Amniotic stem cell (primary cell): ENCODE measurements at regions not wholly inside any gene's neighbourhood (a gene's known extent, or its start where the extent isn't known, plus 50 kb on each side); places are given as distances from the start of the nearest gene placed in this dataset.
A peak's percentile ranks its signal among the peaks of the same experiment; 100 is the strongest.
"Not testable (repeated sequence)": the region's sequence is repeated elsewhere in the genome, so short reads cannot be mapped to it uniquely, and the experiment has no call there.

Experiments used
- DNase-seq: peaks from one replicate; lab custom pipeline; 2025; lab: John Stamatoyannopoulos, UW

DNA sequence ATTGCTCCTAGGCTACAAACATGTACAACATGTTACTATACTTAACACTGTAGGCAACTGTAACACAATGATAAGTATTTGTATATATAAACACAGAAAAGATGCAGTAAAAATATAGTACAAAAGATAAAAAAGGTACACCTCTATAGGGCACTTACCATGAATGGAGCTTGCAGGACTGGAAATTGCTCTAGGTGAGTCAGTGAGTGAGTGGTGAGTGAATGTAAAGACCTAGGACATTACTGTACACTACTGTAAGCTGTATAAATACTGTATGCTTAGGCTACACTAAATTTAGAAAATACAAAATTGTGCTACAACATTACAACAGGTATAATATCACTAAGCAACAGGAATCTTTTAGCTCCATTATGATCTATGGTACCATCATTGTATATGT, 312.0 kb upstream of the PREP start:
- DNase-seq: no peak

- DNase-seq: no peak
Measured at GRCh38 chr6:105713474-105714118, 310.7 kb upstream of the PREP start.

GRCh38 chr6:105711216-105711615, 308.3 kb upstream of the PREP start:
- no peak for DNase-seq

GRCh38 chr6:105705608-105706007, 302.7 kb upstream of the PREP start:
- DNase-seq: no peak

- no peak for DNase-seq
Measured at GRCh38 chr6:105695461-105695860, 292.6 kb upstream of the PREP start.

DNA sequence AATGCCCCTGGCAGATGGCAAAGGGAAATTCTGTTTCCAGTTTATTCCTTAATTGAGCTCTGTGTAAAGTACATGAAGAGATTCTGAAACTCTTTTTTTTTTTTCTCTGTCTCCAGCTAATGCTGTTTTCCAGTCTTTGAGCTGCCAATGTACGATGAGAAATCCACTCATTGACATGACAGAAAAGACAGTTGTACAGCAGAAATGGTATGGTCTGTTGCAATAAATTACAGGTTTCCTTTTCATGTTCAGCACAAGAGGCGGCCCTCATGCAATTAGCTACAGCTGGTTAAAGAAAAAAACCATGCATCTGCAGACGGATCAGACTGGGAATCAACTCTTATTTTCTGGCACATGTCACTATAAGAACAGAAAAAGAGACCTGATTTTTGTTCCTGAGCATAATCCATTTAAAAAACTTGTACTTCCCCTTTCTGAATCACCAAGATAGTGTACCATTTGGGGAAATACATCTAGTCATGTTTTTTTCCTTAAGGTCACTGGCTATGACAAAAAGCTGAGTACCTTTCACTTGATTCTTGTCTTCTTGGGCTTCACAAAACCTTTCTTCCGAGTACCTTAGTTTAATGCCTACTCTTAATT, 289.8 kb upstream of the PREP start:
- DNase-seq: no peak

- no peak for DNase-seq
Measured at GRCh38 chr6:105691971-105692370, 289.1 kb upstream of the PREP start.

GRCh38 chr6:105691081-105691480, 288.2 kb upstream of the PREP start:
- no peak for DNase-seq

DNA sequence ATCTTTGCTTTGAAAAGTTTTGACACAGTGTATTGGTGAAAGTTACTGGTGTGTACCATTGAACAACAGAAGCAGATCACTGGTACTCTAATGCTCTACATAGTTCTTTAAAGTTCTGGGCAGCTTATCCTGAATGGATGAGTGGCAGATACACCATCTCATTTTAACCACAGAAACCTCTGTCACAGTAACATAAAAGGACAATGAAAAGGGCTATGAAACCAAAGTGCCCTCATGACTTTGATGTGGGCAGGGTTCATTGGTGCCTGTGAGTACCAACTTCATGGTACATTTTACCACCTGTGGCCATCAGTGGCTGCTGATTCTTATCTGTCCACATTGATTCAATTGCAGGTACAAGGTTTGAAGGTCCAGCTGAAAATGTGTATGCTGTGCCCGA, 285.7 kb upstream of the PREP start:
- no peak for DNase-seq

DNA sequence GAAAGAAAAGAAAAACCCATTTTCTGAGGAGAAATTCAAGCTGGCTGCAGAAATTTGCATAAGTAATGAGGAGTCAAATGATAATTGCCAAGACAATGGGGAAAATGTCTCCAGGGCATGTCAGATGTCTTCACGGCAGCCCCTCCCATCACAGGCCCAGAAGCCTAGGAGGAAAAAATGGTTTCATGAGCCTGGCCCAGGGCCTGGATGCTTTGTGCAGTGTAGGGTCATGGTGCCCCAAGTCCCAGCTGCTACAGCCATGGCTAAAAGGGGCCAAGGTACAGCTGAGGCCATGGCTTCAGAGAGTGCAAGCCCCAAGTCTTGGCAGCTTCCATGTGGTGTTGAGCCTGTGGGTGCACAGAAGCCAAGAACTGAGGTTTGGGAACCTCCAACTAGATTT, 283.9 kb upstream of the PREP start:
- not testable (repeated sequence) for DNase-seq

GRCh38 chr6:105681061-105681460, 278.2 kb upstream of the PREP start:
- DNase-seq: no peak

GRCh38 chr6:105680131-105680530, 277.2 kb upstream of the PREP start:
- DNase-seq: no peak

DNA sequence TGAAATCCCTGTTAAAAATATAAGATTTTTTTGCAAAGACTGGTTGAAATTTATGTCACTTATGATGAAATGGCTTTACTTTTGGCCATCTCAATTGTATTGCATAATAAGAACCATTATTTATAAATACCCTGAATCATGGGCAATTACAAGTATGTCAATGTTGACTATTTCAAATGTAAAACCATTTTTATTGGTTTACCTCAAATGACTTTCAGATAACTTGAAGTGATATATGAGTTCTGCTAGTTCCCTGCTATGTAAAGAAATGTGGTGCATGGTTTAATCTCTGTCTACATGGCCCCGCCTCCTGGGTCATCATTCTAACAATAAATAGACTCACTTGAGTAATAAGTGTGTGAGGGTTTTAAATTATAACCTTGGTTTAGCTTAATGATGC, 275.6 kb upstream of the PREP start:
- no peak for DNase-seq

DNA sequence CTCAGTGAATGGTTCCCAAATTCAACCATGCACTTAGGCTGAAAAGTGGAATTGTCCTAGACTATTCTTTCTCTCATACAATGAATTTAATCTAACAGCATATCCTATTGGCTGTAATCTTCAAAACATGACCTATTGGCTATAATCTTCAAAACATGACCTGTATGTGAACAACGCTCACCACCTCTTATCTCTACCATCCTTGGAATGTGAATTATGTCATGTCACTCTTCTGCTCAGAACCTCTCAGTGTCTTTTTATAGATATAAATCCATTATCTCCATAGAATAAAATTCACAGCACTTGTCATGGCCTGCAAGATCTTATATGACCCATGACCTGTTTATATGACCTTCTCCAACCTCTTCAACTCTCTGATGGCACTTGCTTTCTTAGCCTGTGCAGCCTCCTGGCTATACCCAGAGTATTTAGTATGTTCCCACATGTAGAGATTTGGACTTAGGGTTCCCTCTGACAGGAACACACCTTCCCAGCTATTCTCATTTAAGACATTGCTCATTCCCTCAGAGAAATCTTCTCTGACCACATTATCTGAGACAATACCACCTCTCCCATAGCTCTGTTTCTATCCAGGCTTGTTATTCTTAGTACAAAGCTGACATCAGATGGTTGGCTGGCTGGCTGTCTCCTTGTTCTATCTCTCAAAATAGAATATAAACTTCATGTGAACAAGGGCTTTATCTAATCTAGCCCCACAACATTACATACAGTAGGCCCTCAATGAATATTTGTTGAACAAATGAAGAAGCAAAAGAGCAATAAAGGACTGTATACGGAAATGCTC, 275.0 kb upstream of the PREP start:
- DNase-seq: no peak

DNA sequence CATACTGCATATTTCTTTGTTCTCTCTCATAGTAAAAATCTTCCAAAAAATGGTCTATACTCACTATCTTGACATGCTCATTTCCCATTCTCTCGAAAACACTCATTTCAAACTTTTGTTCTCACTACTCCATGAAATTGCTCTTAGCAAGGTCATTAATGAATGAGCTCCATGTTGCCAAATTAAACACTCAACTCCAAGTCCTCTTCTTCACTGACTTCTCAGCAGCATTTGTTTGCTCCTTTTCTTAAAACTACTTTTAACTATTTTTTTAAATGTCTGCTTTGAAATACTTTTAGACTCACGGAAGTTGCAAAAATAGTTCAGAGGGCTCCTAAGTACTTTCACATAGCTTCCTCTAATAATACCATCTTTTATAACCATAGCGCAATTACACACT, 274.0 kb upstream of the PREP start:
- no peak for DNase-seq

GRCh38 chr6:105675715-105676397, 273.0 kb upstream of the PREP start:
- DNase-seq: peak; percentile 39

GRCh38 chr6:105672856-105673538, 270.1 kb upstream of the PREP start:
- not testable (repeated sequence) for DNase-seq

- no peak for DNase-seq
Measured at GRCh38 chr6:105669232-105669631, 266.4 kb upstream of the PREP start.

DNA sequence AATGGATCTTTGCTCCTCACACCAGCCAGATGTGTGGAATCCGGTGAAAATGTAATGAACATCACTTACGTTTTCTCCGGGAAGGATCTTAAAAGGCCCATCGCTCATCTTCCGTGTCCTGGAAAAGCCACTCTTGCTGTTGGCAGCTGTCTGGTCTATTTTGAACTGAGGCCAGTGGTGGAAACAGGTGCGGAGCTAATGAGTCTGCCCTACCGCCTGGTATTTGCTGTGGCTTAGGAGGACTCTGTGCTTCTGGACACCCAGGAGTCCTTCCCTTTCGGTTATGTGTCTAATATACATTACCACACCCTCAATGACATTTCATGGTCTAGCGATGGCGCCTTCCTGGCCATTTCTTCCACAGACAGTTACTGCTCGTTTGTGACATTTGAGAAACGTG, 264.2 kb upstream of the PREP start:
- DNase-seq: no peak

GRCh38 chr6:105664931-105665330, 262.0 kb upstream of the PREP start:
- no peak for DNase-seq

DNA sequence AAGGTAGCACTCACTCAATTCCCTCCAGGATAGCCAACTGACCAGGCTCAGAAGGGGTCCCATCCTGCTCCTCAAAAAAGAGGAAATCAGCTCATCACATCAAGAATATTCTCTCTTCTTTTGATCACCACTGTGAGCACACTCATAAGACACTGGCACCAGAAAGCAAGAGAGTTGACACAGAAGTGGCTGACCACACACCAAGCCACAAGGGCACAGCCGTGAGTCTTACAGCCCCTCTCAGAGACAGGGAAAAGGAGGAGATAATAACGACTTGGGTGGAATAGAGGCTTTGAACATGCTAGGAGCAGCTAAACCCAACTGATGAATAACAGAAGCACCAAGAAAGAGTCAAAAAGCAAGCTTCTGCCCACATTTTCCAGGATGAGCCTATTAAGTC, 249.1 kb upstream of the PREP start:
- DNase-seq: no peak

GRCh38 chr6:105650347-105650746, 247.5 kb upstream of the PREP start:
- DNase-seq: no peak
